Naive thymus-derived CD4-positive, alpha-beta T cell (primary cell): ENCODE measurements at regions not wholly inside any gene's neighbourhood (a gene's known extent, or its start where the extent isn't known, plus 50 kb on each side); places are given as distances from the start of the nearest gene placed in this dataset.

Source experiments
- ATAC-seq: fragments of 150-1000 bp; cut with Tn5 transposase; 2 replicates; pipeline ENCODE4 v1.10.0; 2021; ENCODE audit warnings: mild to moderate bottlenecking, moderate library complexity
- CTCF ChIA-PET: fragments of 350-600 bp; sonication (Branson Sonifier 250); formaldehyde crosslinking; loops from one replicate; lab custom pipeline; 2021; ENCODE audit warnings: antibody characterized with exemption; lab: Charles Lee
- POLR2A ChIA-PET: fragments of 350-600 bp; sonication (Branson Sonifier 250); formaldehyde crosslinking; loops from one replicate; lab custom pipeline; 2021; ENCODE audit warnings: antibody characterized with exemption, inconsistent platforms; lab: Charles Lee
- DNase-seq, 9 donors: peaks; one replicate each; pipeline versions ENCODE4 v3.0.0 to v3.0.0-alpha.2; 2020 to 2022; ENCODE audit warnings: mixed read lengths in 1 of 9
- H3K27ac ChIP-seq: one replicate; pipeline ENCODE4 v1.7.0; 2013; ENCODE audit warnings: mild to moderate bottlenecking, low read depth, low read length, moderate library complexity
- H3K27me3 ChIP-seq, 2 donors: one replicate each; pipeline ENCODE4 v1.7.0; 2013; ENCODE audit warnings: low read length in 2 of 2, mild to moderate bottlenecking in 2 of 2, moderate library complexity in 2 of 2; ENCODE audit not compliant: control insufficient read depth in 2 of 2, insufficient read depth in 2 of 2
- H3K36me3 ChIP-seq, 3 experiments: 1 replicate in 2 of 3; 2 replicates in 1 of 3; pipeline ENCODE4 v1.7.0; 2013; ENCODE audit warnings: low read length in 3 of 3, mild to moderate bottlenecking in 3 of 3, moderate library complexity in 1 of 3; ENCODE audit not compliant: insufficient read depth in 3 of 3, control insufficient read depth in 2 of 3
- H3K4me1 ChIP-seq, 2 donors: one replicate each; pipeline ENCODE4 v1.7.0; 2013; ENCODE audit warnings: low read length in 2 of 2, mild to moderate bottlenecking in 2 of 2, moderate library complexity in 1 of 2; ENCODE audit not compliant: control insufficient read depth in 2 of 2, insufficient read depth in 2 of 2
- H3K4me3 ChIP-seq: 2 replicates; pipeline ENCODE4 v1.7.0; 2013; ENCODE audit warnings: mild to moderate bottlenecking, low read length
- H3K9me3 ChIP-seq, 3 experiments: 1 replicate in 2 of 3; 2 replicates in 1 of 3; pipeline ENCODE4 v1.7.0; 2013; ENCODE audit warnings: low read length in 3 of 3; ENCODE audit not compliant: control insufficient read depth in 2 of 3
- H3K27ac Mint-ChIP-seq, 9 donors: one replicate each; pipeline ENCODE4 v1.8.0; 2020 to 2022; ENCODE audit warnings: mixed read lengths in 9 of 9, mild to moderate bottlenecking in 8 of 9, moderate library complexity in 5 of 9, inconsistent platforms in 2 of 9
- H3K27me3 Mint-ChIP-seq, 5 donors: one replicate each; pipeline ENCODE4 v1.8.0; 2021 to 2022; ENCODE audit warnings: mixed read lengths in 5 of 5, mild to moderate bottlenecking in 1 of 5
- H3K36me3 Mint-ChIP-seq, 5 donors: one replicate each; pipeline ENCODE4 v1.8.0; 2020 to 2022; ENCODE audit warnings: mixed read lengths in 5 of 5, mild to moderate bottlenecking in 3 of 5, inconsistent platforms in 1 of 5
- H3K4me1 Mint-ChIP-seq, 7 donors: one replicate each; pipeline ENCODE4 v1.8.0; 2020 to 2022; ENCODE audit warnings: mixed read lengths in 7 of 7, mild to moderate bottlenecking in 3 of 7, inconsistent platforms in 1 of 7
- H3K4me3 Mint-ChIP-seq, 10 donors: one replicate each; pipeline ENCODE4 v1.8.0; 2020 to 2022; ENCODE audit warnings: mild to moderate bottlenecking in 10 of 10, mixed read lengths in 10 of 10, moderate library complexity in 6 of 10, inconsistent platforms in 2 of 10
- H3K9me3 Mint-ChIP-seq, 11 donors: one replicate each; pipeline ENCODE4 v1.8.0; 2020 to 2022; ENCODE audit warnings: mixed read lengths in 11 of 11, mild to moderate bottlenecking in 4 of 11, inconsistent platforms in 1 of 11, moderate library complexity in 1 of 11
- intact Hi-C, 2 donors: fragments of 100-400 bp; cut with micrococcal nuclease; formaldehyde crosslinking; loops; one replicate each; pipeline ENCODE4 v1.15.1; 2023

- H3K27ac Mint-ChIP-seq, result no peak overlapping the region
- no peak for DNase-seq
- peaks cover 0 to 37% (median 17%) of the 10 kb centered on the region in 5 donors for H3K27me3 Mint-ChIP-seq
- intact Hi-C loops, result no loop called here
- Histone ChIP-seq H3K4me3 (no peak overlapping the region), H3K36me3 (no peaks in the 10 kb centered on the region), H3K27me3 (no peaks in the 10 kb centered on the region), H3K9me3 (no peaks in the 10 kb centered on the region), H3K4me1 (no peaks in the 10 kb centered on the region), H3K27ac (no peak overlapping the region)
- no peak overlapping the region for H3K4me3 Mint-ChIP-seq
- H3K4me1 Mint-ChIP-seq, result no peaks in the 10 kb centered on the region
- POLR2A ChIA-PET, result no interaction called here
- H3K9me3 Mint-ChIP-seq, result no peaks in the 10 kb centered on the region
- ATAC-seq, result no peak
- CTCF ChIA-PET, result no interaction called here
- H3K36me3 Mint-ChIP-seq, result no peaks in the 10 kb centered on the region
Measured at GRCh38 chr7:1348823-1349335, 110.4 kb downstream of the MICALL2 start.

GRCh38 chr7:1349351-1349761, 109.9 kb downstream of the MICALL2 start:
- peaks cover 0 to 37% (median 17%) of the 10 kb centered on the region in 5 donors for H3K27me3 Mint-ChIP-seq
- H3K4me1 Mint-ChIP-seq, result no peaks in the 10 kb centered on the region
- ATAC-seq, result no peak
- no peaks in the 10 kb centered on the region for H3K4me1 ChIP-seq
- H3K27ac Mint-ChIP-seq, result no peak overlapping the region
- POLR2A ChIA-PET, result no interaction called here
- no peak overlapping the region for H3K27ac ChIP-seq
- no peaks in the 10 kb centered on the region for H3K36me3 Mint-ChIP-seq
- intact Hi-C loops, result no loop called here
- CTCF ChIA-PET, result no interaction called here
- no peaks in the 10 kb centered on the region for H3K36me3 ChIP-seq
- no peaks in the 10 kb centered on the region for H3K9me3 ChIP-seq
- DNase-seq, result no peak
- no peaks in the 10 kb centered on the region for H3K9me3 Mint-ChIP-seq
- H3K27me3 ChIP-seq, result no peaks in the 10 kb centered on the region
- no peak overlapping the region for H3K4me3 ChIP-seq
- H3K4me3 Mint-ChIP-seq, result no peak overlapping the region

DNA sequence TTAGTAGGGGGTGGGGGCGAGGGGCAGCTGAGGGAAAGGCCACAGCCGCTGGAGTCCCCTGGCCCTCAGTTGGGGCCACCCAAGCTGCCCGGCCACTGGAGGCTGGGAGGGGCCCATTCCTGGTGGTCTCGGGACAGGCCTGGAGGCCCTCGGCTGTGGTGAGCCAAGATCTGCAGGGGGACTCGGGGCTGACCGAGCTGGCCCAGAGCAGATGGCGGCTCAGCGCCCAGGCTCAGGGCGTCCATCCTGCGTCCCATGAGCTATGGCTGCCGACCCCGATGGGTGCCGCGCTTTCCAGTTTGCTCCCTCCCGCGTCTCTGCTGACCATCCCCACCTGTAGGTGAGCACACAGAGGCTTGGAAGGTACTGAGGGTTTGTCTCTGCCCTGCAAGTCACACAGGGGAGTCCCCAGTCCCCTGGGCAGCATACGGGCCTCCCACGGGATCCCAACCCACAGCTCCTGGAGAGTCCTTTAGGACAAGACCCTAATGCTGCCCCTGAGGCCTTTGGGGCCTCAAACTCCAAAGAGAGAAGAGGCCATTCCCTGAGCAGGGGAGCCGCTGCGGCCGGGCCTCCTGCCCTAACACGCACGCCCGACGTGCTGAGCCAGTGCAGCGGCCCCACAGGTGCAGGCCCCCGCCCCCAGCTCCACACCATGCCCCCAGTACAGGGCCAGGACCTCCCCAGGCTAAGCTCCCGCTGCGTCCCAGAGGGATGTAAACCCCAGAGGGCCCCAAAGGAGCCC, 107.2 kb downstream of the MICALL2 start:
- Mint-ChIP-seq H3K4me3 (no peak overlapping the region), H3K27ac (no peak overlapping the region), H3K9me3 (peaks cover 0 to 3% (median 0%) of the 10 kb centered on the region in 11 donors), H3K27me3 (peaks cover 0 to 44% (median 18%) of the 10 kb centered on the region in 5 donors), H3K36me3 (no peaks in the 10 kb centered on the region), H3K4me1 (no peaks in the 10 kb centered on the region)
- intact Hi-C loops, result no loop called here
- POLR2A ChIA-PET, result no interaction called here
- Histone ChIP-seq H3K4me1 (no peaks in the 10 kb centered on the region), H3K36me3 (no peaks in the 10 kb centered on the region), H3K27me3 (no peaks in the 10 kb centered on the region), H3K9me3 (no peaks in the 10 kb centered on the region), H3K27ac (no peak overlapping the region), H3K4me3 (no peak overlapping the region)
- no peak for ATAC-seq
- CTCF ChIA-PET, result no interaction called here
- no peak for DNase-seq

- peaks cover 0 to 37% (median 18%) of the 10 kb centered on the region in 5 donors for H3K27me3 Mint-ChIP-seq
- H3K36me3 Mint-ChIP-seq, result no peaks in the 10 kb centered on the region
- DNase-seq (no peak), ATAC-seq (no peak)
- no peak overlapping the region for H3K4me3 Mint-ChIP-seq
- CTCF ChIA-PET, result no interaction called here
- no peak overlapping the region for H3K27ac Mint-ChIP-seq
- H3K9me3 Mint-ChIP-seq, result peaks cover 0 to 3% (median 0%) of the 10 kb centered on the region in 11 donors
- intact Hi-C loops, result no loop called here
- Histone ChIP-seq H3K27me3 (no peaks in the 10 kb centered on the region), H3K36me3 (no peaks in the 10 kb centered on the region), H3K9me3 (no peaks in the 10 kb centered on the region), H3K4me3 (no peak overlapping the region), H3K27ac (no peak overlapping the region), H3K4me1 (no peaks in the 10 kb centered on the region)
- POLR2A ChIA-PET, result no interaction called here
- no peaks in the 10 kb centered on the region for H3K4me1 Mint-ChIP-seq
Measured at GRCh38 chr7:1352656-1353271, 106.5 kb downstream of the MICALL2 start.

GRCh38 chr7:1354661-1355567, 104.4 kb downstream of the MICALL2 start:
- intact Hi-C loops, result no loop called here
- ChIA-PET CTCF (no interaction called here), POLR2A (interaction anchor here (0.6 kb wide), 1 partner anchor 238 kb away, joined by 4 read pairs; no protein-coding TSS in a partner anchor)
- no peak overlapping the region for H3K27ac ChIP-seq
- H3K27ac Mint-ChIP-seq, result no peak overlapping the region
- no peaks in the 10 kb centered on the region for H3K36me3 Mint-ChIP-seq
- no peaks in the 10 kb centered on the region for H3K4me1 ChIP-seq
- peaks cover 0 to 3% (median 0%) of the 10 kb centered on the region in 11 donors for H3K9me3 Mint-ChIP-seq
- no peaks in the 10 kb centered on the region for H3K9me3 ChIP-seq
- no peak overlapping the region for H3K4me3 Mint-ChIP-seq
- no peak overlapping the region for H3K4me3 ChIP-seq
- DNase-seq (no peak), ATAC-seq (no peak)
- peaks cover 0 to 18% (median 13%) of the 10 kb centered on the region in 5 donors for H3K27me3 Mint-ChIP-seq
- H3K4me1 Mint-ChIP-seq, result no peaks in the 10 kb centered on the region
- no peaks in the 10 kb centered on the region for H3K36me3 ChIP-seq
- no peaks in the 10 kb centered on the region for H3K27me3 ChIP-seq

- Histone ChIP-seq H3K36me3 (no peaks in the 10 kb centered on the region), H3K9me3 (no peaks in the 10 kb centered on the region), H3K4me1 (no peaks in the 10 kb centered on the region), H3K4me3 (no peak overlapping the region), H3K27me3 (no peaks in the 10 kb centered on the region), H3K27ac (no peak overlapping the region)
- intact Hi-C loops, result no loop called here
- DNase-seq (no peak), ATAC-seq (no peak)
- H3K9me3 Mint-ChIP-seq, result peaks cover 0 to 3% (median 0%) of the 10 kb centered on the region in 11 donors
- H3K4me3 Mint-ChIP-seq, result no peak overlapping the region
- no peak overlapping the region for H3K27ac Mint-ChIP-seq
- peaks cover 0 to 16% (median 8%) of the 10 kb centered on the region in 5 donors for H3K27me3 Mint-ChIP-seq
- H3K4me1 Mint-ChIP-seq, result no peaks in the 10 kb centered on the region
- no peaks in the 10 kb centered on the region for H3K36me3 Mint-ChIP-seq
- ChIA-PET POLR2A (no interaction called here), CTCF (no interaction called here)
Measured at GRCh38 chr7:1355568-1356340, 103.5 kb downstream of the MICALL2 start.
